Upper lobe of left lung (tissue), 4 donors: ENCODE measurements at regions not wholly inside any gene's neighbourhood (a gene's known extent, or its start where the extent isn't known, plus 50 kb on each side); places are given as distances from the start of the nearest gene placed in this dataset.

Experiments
- CTCF ChIP-seq, 6 experiments: fragments of 450-650 bp in 4 of 6; fragments of 200-600 bp in 2 of 6; sonication (generic) in 2 of 6; IDR thresholded peaks; one replicate each; pipeline ENCODE4 v1.5.1; 2016 to 2019; ENCODE audit warnings: antibody characterized with exemption in 6 of 6
- POLR2A ChIP-seq, 4 donors: fragments of 450-650 bp; IDR thresholded peaks; one replicate each; pipeline ENCODE4 v1.5.1; 2016 to 2017; ENCODE audit warnings: antibody characterized with exemption in 4 of 4, mild to moderate bottlenecking in 2 of 4

GRCh38 chr15:77897896-77898406, 179.6 kb downstream of the TBC1D2B start:
- TF ChIP-seq CTCF (IDR thresholded peaks at IDR 0.05) (no peak), POLR2A (IDR thresholded peaks at IDR 0.05) (no peak)
